CD4-positive, alpha-beta T cell treated with Interleukin-1 beta for 1 hour (primary cell): ENCODE measurements at regions not wholly inside any gene's neighbourhood (a gene's known extent, or its start where the extent isn't known, plus 50 kb on each side); places are given as distances from the start of the nearest gene placed in this dataset.
"Not testable (repeated sequence)": the region's sequence is repeated elsewhere in the genome, so short reads cannot be mapped to it uniquely, and the experiment has no call there.

Source experiments
- DNase-seq, 2 donors: peaks; one replicate each; pipeline ENCODE4 v3.0.0-alpha.2; 2020 to 2022

- peak in 1 of 2 donors; percentile 53 for DNase-seq
Measured at GRCh38 chr6:149246691-149247384, 70.7 kb upstream of the TAB2 start.

DNA sequence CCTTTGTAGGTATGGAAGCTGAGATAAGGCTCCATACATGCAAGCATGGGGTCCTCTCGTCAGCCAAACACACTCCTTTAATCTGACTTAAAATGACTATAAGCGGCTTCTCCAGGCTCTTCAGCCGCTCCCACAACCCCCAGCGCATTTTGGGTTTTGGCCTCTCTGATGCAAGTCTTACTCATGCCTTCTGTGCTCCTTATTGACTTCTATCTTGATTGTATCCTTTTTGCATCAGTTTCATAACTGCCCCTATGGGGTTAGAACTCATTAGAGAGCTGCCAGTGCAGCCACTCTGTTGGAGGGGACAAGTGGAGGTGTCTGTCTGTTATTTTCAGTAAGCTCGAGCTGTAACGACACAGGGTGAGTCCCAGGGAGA is 70.1 kb upstream of the TAB2 start:
- DNase-seq: no peak

DNA sequence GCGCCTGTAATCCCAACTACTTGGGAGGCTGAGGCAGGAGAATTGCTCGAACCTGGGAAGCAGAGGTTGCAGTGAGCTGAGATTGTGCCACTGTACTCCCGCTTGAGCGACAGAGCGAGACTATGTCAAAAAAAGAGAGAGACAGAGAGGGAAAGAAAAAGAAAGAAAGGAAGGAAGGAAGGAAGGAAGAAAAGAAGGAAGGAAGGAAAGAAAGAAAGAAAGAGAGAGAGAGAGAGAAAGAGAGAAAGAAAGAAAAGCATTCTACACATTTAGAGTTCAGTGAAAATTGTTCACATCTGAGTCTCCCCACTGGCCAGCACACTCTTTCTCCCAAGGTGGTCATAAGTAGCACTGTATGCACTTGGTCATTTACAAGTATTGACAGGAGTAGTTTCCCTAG is 69.2 kb upstream of the TAB2 start:
- not testable (repeated sequence) for DNase-seq

DNA sequence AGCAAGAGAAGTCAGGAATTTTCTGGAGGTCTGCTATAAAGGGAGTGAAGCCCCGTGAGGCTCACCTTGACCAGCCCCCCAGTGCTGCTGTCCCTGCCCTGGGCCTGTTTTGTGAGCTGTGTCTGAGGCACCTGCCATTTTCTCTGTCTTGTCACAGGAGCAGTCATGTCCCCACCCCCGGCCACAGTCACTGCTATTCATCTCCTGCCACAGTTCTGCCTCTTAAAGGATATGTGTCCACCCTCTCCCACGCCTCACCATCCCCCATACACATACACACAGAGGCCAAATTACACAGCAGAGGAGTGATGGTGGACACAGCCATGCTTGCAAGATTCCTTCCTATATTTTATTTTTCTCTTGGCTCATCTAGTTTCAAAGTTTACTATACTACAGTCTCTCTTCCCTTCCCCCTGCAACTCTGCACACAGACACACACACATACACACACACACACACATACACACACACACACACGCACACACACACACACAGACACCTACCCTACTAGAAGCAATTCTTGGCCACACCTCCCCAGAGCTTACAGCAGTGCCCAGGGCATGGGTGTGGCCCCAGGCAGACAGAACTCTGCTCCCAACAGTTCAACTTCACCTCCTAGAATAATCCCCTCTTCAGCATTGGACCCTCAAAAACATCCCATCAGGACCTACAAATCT is 68.7 kb upstream of the TAB2 start:
- DNase-seq: peak; percentile 45 to 54

DNA sequence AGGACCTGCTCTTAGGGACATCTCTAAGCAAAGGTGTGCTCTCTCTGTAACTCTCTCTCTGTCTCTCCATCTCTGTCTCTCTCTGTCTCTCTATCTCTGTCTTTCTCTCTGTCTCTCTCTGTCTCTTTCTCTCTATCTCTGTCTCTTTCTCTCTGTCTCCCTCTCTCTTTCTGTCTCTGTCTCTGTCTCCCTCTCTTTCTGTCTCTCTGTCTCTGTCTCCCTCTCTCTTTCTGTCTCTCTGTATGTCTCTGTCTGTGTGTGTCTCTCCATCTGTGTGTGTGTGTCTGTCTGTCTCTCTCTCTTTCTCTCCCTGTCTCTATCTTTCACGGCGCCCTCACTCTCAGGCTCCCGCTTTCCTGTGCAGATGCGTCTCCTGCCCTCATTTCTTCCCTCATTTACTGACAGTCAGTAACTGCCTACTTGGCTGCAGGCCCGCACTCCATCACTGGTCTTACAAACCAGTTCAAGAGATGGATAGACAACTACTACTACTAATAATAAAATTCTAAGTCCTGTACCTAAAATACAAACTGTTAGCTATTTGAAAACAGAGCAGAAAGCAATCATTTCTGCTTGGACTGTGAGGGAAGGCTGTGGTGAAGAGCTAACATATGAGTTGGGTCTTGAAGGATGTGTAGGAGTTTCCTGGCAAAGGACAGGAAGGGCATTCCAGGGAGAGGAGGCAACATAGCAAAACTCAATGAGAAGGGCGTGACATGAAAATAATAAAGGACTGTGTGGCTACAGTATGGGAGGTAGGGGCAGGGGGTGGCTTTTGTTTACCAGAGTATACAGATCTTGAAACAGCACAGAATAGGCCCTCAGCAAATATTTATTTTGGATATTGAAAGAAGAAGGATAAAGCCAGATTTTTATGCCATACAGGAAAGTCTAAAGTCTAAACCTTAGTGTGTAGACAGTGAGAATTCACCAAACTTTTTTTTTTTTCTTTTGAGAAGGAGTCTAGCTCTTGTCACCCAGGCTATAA is 67.8 kb upstream of the TAB2 start:
- DNase-seq: no peak

- DNase-seq: no peak
Measured at GRCh38 chr6:149250951-149251350, 66.6 kb upstream of the TAB2 start.

- no peak for DNase-seq
Measured at GRCh38 chr6:149252622-149253021, 64.9 kb upstream of the TAB2 start.

DNA sequence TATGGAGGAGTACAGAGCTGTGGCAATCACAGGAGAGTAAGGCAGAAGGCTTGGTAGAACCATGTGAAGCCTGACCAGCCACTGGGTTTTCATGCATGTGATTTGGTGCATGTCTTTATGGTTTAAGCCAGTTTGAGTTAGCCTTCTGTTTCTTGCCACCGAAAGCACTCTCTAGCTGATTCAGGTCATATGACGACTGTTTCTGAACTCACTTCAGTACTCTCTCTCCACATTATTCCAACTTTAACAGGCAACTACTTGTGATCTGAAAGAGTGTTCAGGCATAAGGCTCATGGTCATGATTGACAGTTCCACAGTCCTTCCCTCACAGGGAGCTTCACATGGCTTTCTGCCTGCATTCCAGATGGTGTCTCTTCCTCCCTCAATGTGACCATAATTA is 63.3 kb upstream of the TAB2 start:
- no peak for DNase-seq

DNA sequence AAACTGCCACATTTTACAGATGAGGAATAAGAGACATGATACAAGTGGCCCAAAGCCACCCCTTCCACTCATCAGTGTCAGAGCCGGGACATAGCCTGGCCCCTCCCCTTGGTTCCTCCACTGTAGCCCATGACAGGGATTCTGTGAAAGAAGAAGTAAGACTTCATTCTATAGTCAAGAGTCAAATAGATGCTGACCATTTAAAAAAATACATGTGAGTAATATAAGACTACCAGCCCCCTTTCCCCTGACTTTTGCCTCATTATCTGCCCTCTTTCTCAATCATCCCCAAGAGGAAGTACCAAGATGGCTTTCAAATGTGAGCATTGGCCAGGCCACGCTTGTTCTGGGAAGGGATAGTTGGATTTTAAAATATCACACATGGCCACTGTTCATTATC is 57.8 kb upstream of the TAB2 start:
- DNase-seq: peak in 1 of 2 donors; percentile 69

DNA sequence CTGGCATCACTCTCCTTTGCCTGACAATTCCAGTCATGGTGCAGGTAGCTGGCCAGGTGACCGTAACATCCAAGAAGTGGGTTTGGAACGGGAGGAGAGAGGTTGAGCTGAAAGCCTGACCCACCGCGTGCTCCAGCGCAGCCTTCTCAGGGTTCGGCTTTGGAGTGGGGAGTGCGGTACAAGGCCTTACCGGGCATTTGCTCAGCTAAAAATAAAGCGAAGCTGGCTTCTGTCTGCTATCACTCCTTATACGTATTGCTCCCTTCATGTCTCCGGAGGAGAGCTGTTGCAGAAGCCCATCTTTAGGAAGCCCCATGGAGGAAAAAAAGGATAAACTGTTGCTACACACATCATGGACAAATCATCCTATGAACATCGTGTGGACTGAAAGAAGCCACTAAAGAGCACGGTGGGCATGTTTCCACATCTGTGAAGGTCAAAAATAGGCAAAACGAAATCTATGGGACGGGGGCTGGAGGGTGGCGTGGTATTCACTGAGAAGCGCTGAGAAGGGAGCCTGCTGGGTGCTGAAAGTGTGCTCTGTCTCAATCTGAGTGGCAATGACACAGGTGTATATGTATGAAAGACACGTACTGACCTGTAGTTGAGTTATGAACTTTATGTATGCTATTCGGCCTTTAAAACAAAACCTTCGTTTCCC is 57.2 kb upstream of the TAB2 start:
- no peak for DNase-seq

- DNase-seq: peak in 1 of 2 donors; percentile 25
Measured at GRCh38 chr6:149261364-149262040, 56.0 kb upstream of the TAB2 start.

GRCh38 chr6:149263321-149263720 is 54.2 kb upstream of the TAB2 start:
- no peak for DNase-seq

GRCh38 chr6:149264629-149265028 is 52.9 kb upstream of the TAB2 start:
- peak; percentile 24 to 61 for DNase-seq

DNA sequence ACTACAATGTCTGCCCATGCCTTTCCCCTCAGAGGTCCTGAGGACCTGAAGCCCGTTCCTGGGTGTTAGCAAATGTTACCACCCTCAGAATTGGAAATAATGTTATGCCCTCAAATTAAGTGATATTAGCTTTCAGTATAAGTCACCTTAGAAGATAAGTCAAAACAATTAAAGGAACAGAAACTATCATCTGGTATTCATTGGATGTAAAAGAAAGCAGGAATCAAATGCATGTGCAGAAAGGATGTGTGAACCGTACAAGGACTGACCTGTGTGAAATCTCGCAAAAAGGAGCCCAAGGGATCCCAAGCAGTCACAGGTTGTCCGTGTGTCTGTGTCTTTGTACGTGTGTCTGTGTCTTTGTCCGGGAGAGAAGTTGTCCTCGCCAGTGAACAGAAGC is 51.6 kb upstream of the TAB2 start:
- no peak for DNase-seq

DNA sequence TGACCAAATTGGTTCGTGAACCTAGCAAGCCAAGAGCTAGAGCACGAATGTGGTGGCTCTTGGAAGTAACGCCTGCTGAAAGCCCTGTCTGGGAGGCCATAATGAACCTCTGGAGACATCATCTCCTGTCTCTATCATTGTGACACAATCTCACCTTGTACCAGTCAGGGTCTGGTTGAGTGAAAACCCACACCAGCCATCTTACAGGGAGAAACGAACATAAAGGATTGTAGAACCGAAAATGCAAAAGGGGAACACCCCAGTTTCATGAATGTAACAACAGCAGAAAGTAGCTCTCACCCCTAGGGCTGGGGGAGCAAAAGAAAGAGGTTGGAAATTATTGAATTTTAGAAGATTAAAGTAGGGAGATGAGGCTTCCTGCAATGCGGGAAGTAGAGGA is 50.9 kb upstream of the TAB2 start:
- DNase-seq: peak in 1 of 2 donors; percentile 9

DNA sequence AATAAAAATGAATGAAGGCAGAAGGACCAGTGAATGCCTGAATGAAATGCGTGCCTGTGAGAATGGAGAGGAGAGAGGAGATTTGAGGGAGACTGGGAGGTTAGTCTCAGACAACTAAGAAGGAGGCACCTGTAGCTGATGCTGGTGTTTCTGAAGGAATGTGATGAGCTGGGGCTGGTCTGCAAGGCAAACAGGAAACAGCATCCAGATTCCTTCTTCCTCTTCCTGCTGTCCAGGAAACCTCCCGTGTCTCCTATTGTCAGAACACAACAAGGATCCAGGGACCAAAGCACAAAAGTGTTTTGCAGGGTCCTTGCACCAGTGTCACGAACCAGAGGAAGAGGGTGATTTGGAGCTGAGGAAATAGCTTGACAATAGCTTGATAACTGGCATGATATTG is 50.4 kb upstream of the TAB2 start:
- no peak for DNase-seq

- no peak for DNase-seq
Measured at GRCh38 chr6:149267513-149268043, 49.9 kb upstream of the TAB2 start.
